ENCODE measurements at regions not wholly inside any gene's neighbourhood (a gene's known extent, or its start where the extent isn't known, plus 50 kb on each side); places are given as distances from the start of the nearest gene placed in this dataset.

DNA sequence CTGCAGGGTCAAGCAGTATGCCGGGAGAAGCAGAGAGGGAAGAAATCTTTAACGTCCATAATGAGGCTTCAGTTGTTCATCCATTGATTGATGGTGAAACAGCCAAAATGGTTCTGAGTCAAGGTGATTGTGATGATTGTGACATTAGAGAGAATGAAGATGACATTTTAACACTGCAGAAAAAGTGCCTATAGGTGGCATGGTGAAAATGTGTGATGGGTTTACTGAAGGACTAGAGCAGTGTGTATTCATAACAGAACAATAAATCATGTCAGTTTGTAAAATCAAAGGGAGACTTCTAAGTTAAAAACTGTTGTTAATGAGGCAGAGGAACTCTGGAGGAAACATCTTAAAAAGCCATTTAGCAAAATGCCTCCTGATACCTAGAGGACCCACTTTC is 57.7 kb upstream of the CAND1 start:
- Mint-ChIP-seq H3K27ac (no peak overlapping the region), H3K4me3 (no peak overlapping the region), H3K9me3 (no peaks in the 10 kb centered on the region), H3K27me3 (peaks cover 11% of the 10 kb centered on the region), H3K36me3 (no peaks in the 10 kb centered on the region), H3K4me1 (no peaks in the 10 kb centered on the region)
- no peak for ATAC-seq

DNA sequence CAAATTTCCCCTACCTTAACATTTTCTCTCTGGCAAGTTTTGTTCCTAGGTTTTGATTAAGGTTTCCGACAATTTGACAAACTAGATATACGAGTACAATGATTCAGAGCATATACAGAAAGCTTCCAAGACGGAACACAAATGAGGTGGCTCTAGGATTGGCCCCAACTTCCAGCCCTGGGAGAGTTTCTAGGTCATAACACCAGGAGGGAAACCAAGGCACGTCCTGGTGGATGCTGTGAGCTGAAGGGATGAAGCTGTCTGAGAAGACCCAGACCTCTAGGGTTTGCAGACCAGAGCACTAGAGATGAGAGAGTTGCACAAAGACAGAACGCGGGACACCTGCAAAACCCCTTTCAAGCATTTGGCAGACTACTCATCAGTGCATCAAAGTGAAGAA is 51.5 kb upstream of the CAND1 start:
- Mint-ChIP-seq H3K36me3 (no peaks in the 10 kb centered on the region), H3K4me3 (no peak overlapping the region), H3K9me3 (no peaks in the 10 kb centered on the region), H3K27ac (no peak overlapping the region), H3K27me3 (no peaks in the 10 kb centered on the region), H3K4me1 (no peaks in the 10 kb centered on the region)
- ATAC-seq: no peak

All from stimulated activated memory B cell treated with anti-CD40 and anti-IgM and Interleukin-4, amounts not matched to agents 10 μg/mL and 1 μg/mL and 100 μg/mL, for 72 hours (primary cell).